NCI-H1048 (cell line): ENCODE measurements at regions not wholly inside any gene's neighbourhood (a gene's known extent, or its start where the extent isn't known, plus 50 kb on each side); places are given as distances from the start of the nearest gene placed in this dataset.

Experiments used
- DNase-seq: peaks from one replicate; lab custom pipeline; 2025; lab: John Stamatoyannopoulos, UW

GRCh38 chr14:65794674-65795279 lies 382.2 kb downstream of the FUT8 start:
- no peak for DNase-seq

GRCh38 chr14:65798216-65798615 lies 385.7 kb downstream of the FUT8 start:
- no peak for DNase-seq

GRCh38 chr14:65800694-65801093 lies 388.2 kb downstream of the FUT8 start:
- no peak for DNase-seq

DNA sequence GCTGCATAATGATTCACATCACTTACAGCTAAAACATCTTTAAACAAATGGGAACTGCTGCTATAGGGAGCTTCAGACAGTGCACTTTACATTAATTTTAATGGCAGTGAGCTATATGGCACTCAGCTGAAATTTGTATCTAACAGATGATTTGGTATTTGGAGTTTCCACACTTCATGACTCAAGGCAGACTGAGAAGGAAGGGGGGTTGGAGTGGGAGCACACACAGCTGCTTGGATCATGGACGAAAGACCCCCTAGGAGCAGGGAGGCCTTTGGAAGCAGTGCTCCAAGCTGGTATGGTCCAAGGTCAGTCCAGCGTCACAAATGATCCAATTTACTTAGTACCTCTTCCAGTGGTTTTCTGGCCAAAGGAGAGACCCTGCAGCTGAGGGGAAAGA lies 389.7 kb downstream of the FUT8 start:
- no peak for DNase-seq

- DNase-seq = no peak
Observed at GRCh38 chr14:65803885-65804284, 391.4 kb downstream of the FUT8 start.

GRCh38 chr14:65804439-65805112 lies 392.0 kb downstream of the FUT8 start:
- DNase-seq = no peak

GRCh38 chr14:65805113-65805473 lies 392.6 kb downstream of the FUT8 start:
- no peak for DNase-seq

DNA sequence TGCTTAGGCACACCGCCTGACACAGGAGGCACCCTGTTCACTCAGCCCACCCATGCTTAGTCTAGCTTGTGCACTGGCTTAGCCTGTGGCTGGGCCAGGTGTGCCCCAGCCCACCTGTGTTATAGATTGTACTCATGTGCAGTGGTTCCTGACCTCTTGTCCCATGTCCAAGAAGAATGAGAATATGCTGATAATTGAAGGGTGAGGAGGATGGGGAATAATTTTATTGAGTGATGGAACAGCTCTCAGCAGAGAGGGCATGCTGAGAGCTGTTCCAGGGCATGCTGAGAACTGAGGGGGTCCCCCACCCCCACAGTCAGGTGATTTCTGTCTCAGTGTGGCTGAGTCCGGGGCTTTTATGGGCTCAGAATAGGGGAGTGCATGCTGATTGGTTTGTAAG lies 395.9 kb downstream of the FUT8 start:
- DNase-seq = no peak

DNA sequence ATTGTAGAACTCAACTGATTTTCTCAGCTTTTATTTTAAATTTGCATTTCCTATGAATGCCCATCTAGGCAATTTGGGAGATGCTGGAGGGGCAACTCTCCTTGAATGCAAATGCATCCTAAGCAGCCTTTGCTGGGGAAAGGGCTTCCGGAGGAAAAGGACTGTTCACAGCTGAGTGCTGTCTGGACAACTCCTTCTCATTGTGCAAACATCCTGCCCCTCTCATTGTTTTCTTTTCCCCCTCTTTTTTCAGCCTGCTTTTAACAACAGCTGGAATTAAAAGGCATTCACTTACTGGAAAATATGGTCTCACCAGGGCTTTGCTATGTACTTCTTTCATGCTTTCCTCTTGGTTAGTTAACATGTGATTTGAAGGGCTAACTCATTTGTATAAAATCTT lies 397.8 kb downstream of the FUT8 start:
- DNase-seq = no peak

- DNase-seq = no peak
Observed at GRCh38 chr14:65813760-65814384, 401.3 kb downstream of the FUT8 start.

DNA sequence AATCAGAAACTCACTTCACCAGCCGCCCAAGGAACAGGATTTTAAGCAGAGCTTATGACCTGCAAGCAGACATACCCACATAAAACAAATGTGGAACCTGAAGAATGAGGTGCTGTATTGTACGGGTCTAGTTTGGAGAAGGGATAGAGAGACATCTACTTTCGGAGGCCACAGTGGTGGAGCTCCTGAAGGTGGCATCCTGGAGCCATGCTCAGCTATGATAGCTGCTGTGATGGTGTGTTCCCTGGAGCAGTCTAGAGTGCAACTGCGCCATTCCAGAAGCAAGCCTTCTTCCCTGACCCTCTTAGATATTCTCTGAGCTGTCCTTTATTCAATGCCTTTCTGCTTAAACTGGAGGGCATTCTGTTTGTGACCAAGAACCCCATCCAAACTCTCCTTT lies 402.6 kb downstream of the FUT8 start:
- DNase-seq = no peak

DNA sequence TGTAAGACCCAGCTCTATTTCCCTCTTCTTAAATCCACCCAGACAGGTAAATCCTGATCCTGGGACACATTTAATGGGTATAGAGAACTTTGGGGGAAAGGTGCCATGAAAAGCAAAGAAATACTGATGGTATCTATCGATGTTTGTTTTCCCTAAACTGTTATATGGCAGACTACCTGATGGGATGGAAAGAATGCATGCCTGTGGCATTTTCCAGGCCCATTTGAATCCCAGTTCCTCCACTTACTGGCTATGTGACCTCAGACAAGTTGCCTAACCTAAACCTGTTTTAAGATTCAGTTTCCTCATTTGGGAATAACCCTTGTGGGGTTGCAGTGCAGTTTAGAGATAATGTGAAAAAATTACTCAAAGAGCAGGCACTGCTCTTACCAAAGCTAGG lies 404.5 kb downstream of the FUT8 start:
- no peak for DNase-seq

DNA sequence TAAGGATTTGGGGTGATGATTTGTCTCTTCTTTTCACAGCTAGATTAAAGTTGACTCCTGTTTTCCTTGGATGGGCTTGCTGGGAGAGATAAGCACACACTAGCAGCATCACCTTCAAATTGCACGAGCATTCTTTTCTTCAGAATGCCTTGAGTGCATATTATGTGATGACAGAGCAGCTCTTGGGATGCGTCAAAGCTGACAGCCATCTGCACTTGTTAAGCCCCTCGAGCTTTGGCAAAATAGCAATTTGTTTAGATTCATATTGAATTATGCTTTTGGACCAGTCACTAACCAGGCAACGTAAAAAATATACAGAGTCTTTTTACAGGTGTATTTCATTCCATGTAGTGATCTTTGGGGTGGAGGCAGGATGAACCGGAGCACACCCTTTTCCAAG lies 407.0 kb downstream of the FUT8 start:
- DNase-seq = no peak

- no peak for DNase-seq
Observed at GRCh38 chr14:65821224-65821753, 408.8 kb downstream of the FUT8 start.

DNA sequence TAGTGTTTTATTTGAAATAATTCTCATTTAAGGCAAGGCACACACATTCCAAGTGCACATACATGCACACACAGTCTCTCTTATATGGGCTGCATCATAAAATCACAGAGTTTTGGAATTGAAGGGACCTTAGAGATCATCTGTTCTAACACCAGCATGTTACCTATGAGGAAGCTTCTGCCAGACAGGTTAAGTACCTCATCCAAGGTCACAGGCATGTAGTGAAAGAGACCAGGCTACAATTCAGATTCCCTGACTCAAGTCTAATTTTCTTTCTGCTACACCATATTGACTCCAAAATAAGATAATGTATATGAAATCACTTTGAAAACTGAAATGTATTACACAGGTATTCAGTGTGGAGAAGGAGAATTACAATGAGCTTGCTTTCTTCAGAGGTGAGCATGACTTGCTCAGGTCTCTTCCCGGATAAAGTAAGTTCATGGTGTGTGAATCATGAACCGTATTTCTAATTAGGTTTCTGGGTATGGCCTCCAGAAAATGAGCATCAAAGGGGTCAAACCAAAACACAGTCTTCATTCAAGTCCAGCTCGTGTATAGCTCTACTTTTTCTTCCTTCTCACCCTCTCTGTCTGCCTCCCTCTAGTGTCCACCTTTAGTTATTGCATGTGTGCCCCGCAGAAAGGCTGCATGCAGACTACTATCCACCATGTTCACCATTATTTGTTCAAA lies 411.9 kb downstream of the FUT8 start:
- peak; percentile 14 for DNase-seq

DNA sequence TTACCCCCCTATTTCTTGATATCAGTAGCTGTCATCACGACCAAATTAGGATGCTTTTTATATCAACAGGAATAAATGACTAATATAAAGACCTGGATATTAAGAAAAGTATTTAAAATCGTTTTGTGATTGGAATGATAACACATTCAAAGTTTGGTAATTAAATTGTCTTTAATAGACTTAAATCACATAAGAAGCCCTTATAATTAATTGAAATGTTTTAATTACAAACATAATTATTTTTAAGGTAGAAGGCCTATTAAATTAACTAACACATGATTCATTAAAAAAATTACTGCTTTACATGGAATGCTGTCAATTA lies 412.4 kb downstream of the FUT8 start:
- DNase-seq = no peak

DNA sequence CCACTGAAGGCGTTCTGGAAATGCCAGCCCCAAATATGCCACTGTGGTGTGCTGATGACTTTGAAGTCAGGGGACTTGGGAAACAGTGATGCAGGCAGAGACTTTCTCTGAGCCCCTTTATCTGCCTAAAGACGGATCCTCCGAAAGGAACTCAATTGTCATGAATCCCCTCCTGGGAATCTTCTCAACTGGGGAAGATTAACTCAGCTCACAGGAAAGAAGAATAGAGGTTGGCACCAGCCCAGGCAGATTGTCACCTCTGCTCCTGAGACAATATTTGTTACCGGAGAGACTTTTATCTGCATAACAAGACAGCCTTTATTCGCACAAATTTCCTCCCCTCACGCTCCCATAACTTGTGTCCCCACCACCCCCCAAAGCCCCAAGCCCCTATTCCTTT lies 414.4 kb downstream of the FUT8 start:
- no peak for DNase-seq

- DNase-seq = no peak
Observed at GRCh38 chr14:65827520-65827919, 415.0 kb downstream of the FUT8 start.

GRCh38 chr14:65828396-65828795 lies 415.9 kb downstream of the FUT8 start:
- no peak for DNase-seq

- no peak for DNase-seq
Observed at GRCh38 chr14:65832431-65833266, 420.1 kb downstream of the FUT8 start.

GRCh38 chr14:65833267-65833880 lies 420.8 kb downstream of the FUT8 start:
- no peak for DNase-seq

- DNase-seq = no peak
Observed at GRCh38 chr14:65834051-65834450, 421.5 kb downstream of the FUT8 start.
